Right atrium auricular region (tissue), 2 donors: ENCODE measurements at regions not wholly inside any gene's neighbourhood (a gene's known extent, or its start where the extent isn't known, plus 50 kb on each side); places are given as distances from the start of the nearest gene placed in this dataset.

Experiments used
- DNase-seq: peaks from one replicate; pipeline ENCODE4 v3.0.0-alpha.2; 2019; ENCODE audit warnings: low spot score
- H3K27ac ChIP-seq, 2 donors: fragments of 200-600 bp; sonication (generic); 1 replicate in 1 of 2; 2 replicates in 1 of 2; pipeline ENCODE4 v1.5.1; 2016 to 2019
- H3K27me3 ChIP-seq, 2 donors: fragments of 200-600 bp; sonication (generic); one replicate each; pipeline versions ENCODE4 v1.5.1 to v1.6.0; 2017 to 2019
- H3K36me3 ChIP-seq: fragments of 200-600 bp; sonication (generic); one replicate; pipeline ENCODE4 v1.5.1; 2016
- H3K4me1 ChIP-seq, 2 donors: fragments of 200-600 bp; sonication (generic); one replicate each; pipeline versions ENCODE4 v1.5.1 to v1.6.0; 2017 to 2019
- H3K4me3 ChIP-seq, 2 donors: fragments of 200-600 bp; sonication (generic); 1 replicate in 1 of 2; 2 replicates in 1 of 2; pipeline ENCODE4 v1.5.1; 2017 to 2019; ENCODE audit warnings: mild to moderate bottlenecking in 1 of 2, moderate library complexity in 1 of 2
- H3K9me3 ChIP-seq, 2 donors: fragments of 200-600 bp; sonication (generic); one replicate each; pipeline ENCODE4 v1.5.1; 2019
- CTCF ChIP-seq, 2 donors: fragments of 200-600 bp; sonication (generic); IDR thresholded peaks; one replicate each; pipeline ENCODE4 v1.5.1; 2019; ENCODE audit warnings: antibody characterized with exemption in 2 of 2

- no peaks in the 10 kb centered on the region for H3K27me3 ChIP-seq
- no peak for DNase-seq
- H3K4me3 ChIP-seq = no peak overlapping the region
- H3K36me3 ChIP-seq = no peaks in the 10 kb centered on the region
- no peak overlapping the region for H3K27ac ChIP-seq
- TF ChIP-seq CTCF (IDR thresholded peaks at IDR 0.05) = no peak
- H3K9me3 ChIP-seq = peaks cover 0 to 9% of the 10 kb centered on the region in 2 donors
- no peaks in the 10 kb centered on the region for H3K4me1 ChIP-seq
These were observed 142.7 kb upstream of the TUBA3C start for GRCh38 chr13:19324325-19324724.

- H3K4me1 ChIP-seq = no peaks in the 10 kb centered on the region
- H3K27ac ChIP-seq = no peak overlapping the region
- TF ChIP-seq CTCF (IDR thresholded peaks at IDR 0.05) = no peak
- H3K36me3 ChIP-seq = no peaks in the 10 kb centered on the region
- DNase-seq = no peak
- peaks cover 0 to 9% of the 10 kb centered on the region in 2 donors for H3K9me3 ChIP-seq
- H3K4me3 ChIP-seq = no peak overlapping the region
- H3K27me3 ChIP-seq = no peaks in the 10 kb centered on the region
These were observed 139.6 kb upstream of the TUBA3C start for GRCh38 chr13:19321222-19321621.

GRCh38 chr13:19305434-19305833 lies 123.8 kb upstream of the TUBA3C start:
- H3K36me3 ChIP-seq = no peaks in the 10 kb centered on the region
- no peak for TF ChIP-seq CTCF (IDR thresholded peaks at IDR 0.05)
- no peak for DNase-seq

GRCh38 chr13:19289180-19289579 lies 107.6 kb upstream of the TUBA3C start:
- no peak overlapping the region for H3K4me3 ChIP-seq
- no peak for DNase-seq
- no peaks in the 10 kb centered on the region for H3K9me3 ChIP-seq
- no peak overlapping the region for H3K27ac ChIP-seq
- no peak for TF ChIP-seq CTCF (IDR thresholded peaks at IDR 0.05)
- H3K4me1 ChIP-seq = no peaks in the 10 kb centered on the region
- H3K36me3 ChIP-seq = no peaks in the 10 kb centered on the region
- H3K27me3 ChIP-seq = no peaks in the 10 kb centered on the region

More at GRCh38 chr13:19305434-19305833, 123.8 kb upstream of the TUBA3C start:
- Histone ChIP-seq H3K9me3 (no peaks in the 10 kb centered on the region), H3K27me3 (no peaks in the 10 kb centered on the region), H3K27ac (no peak overlapping the region), H3K4me3 (no peak overlapping the region), H3K4me1 (no peaks in the 10 kb centered on the region)

- TF ChIP-seq CTCF (IDR thresholded peaks at IDR 0.05) = no peak
- no peaks in the 10 kb centered on the region for H3K36me3 ChIP-seq
- no peak overlapping the region for H3K27ac ChIP-seq
- H3K9me3 ChIP-seq = no peaks in the 10 kb centered on the region
- no peak for DNase-seq
- H3K4me1 ChIP-seq = no peaks in the 10 kb centered on the region
- H3K27me3 ChIP-seq = no peaks in the 10 kb centered on the region
- no peak overlapping the region for H3K4me3 ChIP-seq
These were observed 102.2 kb upstream of the TUBA3C start for GRCh38 chr13:19283836-19284235.

- H3K9me3 ChIP-seq = no peaks in the 10 kb centered on the region
- no peak overlapping the region for H3K4me3 ChIP-seq
- no peaks in the 10 kb centered on the region for H3K27me3 ChIP-seq
- no peaks in the 10 kb centered on the region for H3K4me1 ChIP-seq
- no peak overlapping the region for H3K27ac ChIP-seq
- no peak for DNase-seq
- H3K36me3 ChIP-seq = no peaks in the 10 kb centered on the region
- TF ChIP-seq CTCF (IDR thresholded peaks at IDR 0.05) = no peak
These were observed 86.7 kb upstream of the TUBA3C start for GRCh38 chr13:19268331-19268730.
